Heart right ventricle (tissue), 16 donors: ENCODE measurements at regions not wholly inside any gene's neighbourhood (a gene's known extent, or its start where the extent isn't known, plus 50 kb on each side); places are given as distances from the start of the nearest gene placed in this dataset.

Experiments used
- ATAC-seq, 8 donors: fragments of 200-7000 bp; cut with Tn5 transposase; one replicate each; pipeline ENCODE4 v1.9.1; 2020; ENCODE audit warnings: mild to moderate bottlenecking in 8 of 8, moderate library complexity in 8 of 8, moderate number of reproducible peaks in 1 of 8
- DNase-seq, 2 donors: peaks; one replicate each; pipeline ENCODE4 v3.0.0-alpha.2; 2020
- H3K27ac ChIP-seq, 10 donors: fragments of 200-600 bp; sonication (generic) in 2 of 10; one replicate each; pipeline versions ENCODE4 v1.5.0 to v1.8.0; 2020 to 2022; ENCODE audit warnings: mild to moderate bottlenecking in 3 of 10
- H3K27me3 ChIP-seq, 7 donors: fragments of 200-600 bp; one replicate each; pipeline ENCODE4 v1.8.0; 2021 to 2022; ENCODE audit warnings: mild to moderate bottlenecking in 2 of 7
- H3K36me3 ChIP-seq, 9 donors: fragments of 200-600 bp; sonication (generic) in 1 of 9; one replicate each; pipeline versions ENCODE4 v1.5.0 to v1.8.0; 2020 to 2022; ENCODE audit warnings: mild to moderate bottlenecking in 2 of 9
- H3K4me1 ChIP-seq, 9 donors: fragments of 200-600 bp; sonication (generic) in 1 of 9; one replicate each; pipeline versions ENCODE4 v1.5.0 to v1.8.0; 2020 to 2022; ENCODE audit warnings: mild to moderate bottlenecking in 4 of 9
- H3K4me3 ChIP-seq, 10 donors: fragments of 200-600 bp; sonication (generic) in 2 of 10; one replicate each; pipeline versions ENCODE4 v1.5.0 to v1.8.0; 2020 to 2022; ENCODE audit warnings: mild to moderate bottlenecking in 7 of 10, moderate library complexity in 2 of 10
- H3K9me3 ChIP-seq, 11 donors: fragments of 200-600 bp in 10 of 11; sonication (generic) in 2 of 11; one replicate each; pipeline versions ENCODE4 v1.5.0 to v1.8.0; 2013 to 2022; ENCODE audit warnings: mild to moderate bottlenecking in 2 of 11, control low read depth in 1 of 11, moderate library complexity in 1 of 11
- WGBS, 2 donors: extraction: QIAGEN DNeasy Blood & Tissue Kit; methylation state at CpG; one replicate each; pipeline ENCODE4 v1.1.7; 2013; ENCODE audit warnings: inconsistent platforms in 1 of 2; 5-methylcytosine and 5-hydroxymethylcytosine counted together
- intact Hi-C, 10 donors: fragments of 100-400 bp; cut with DNase I; formaldehyde crosslinking; loops; one replicate each; pipeline versions ENCODE4 v1.11.1 to v1.14.2; 2022
- TF ChIP-seq, protein P1 (sequence below), 9 donors: fragments of 200-600 bp; sonication (generic) in 2 of 9; IDR thresholded peaks; one replicate each; pipeline versions ENCODE4 v1.5.0 to v1.8.0; 2021 to 2022; ENCODE audit warnings: antibody characterized with exemption in 9 of 9, mild to moderate bottlenecking in 5 of 9, moderate library complexity in 1 of 9
- donor health status: Arrhythmogenic right ventricular cardiomyopathy.
- donor health status: ischemic (EF 13 %, LVEDD 7.1; RV severe dilation, severe dysfunction).
- donor health status: healthy with polysubstance abuse.
- donor health status: DM: no; HTN: yes; CAD: no.
- donor health status: DM: no; HTN: no; CAD: no.
- donor health status: ischemic (EF 25% LVEDD 6.9; RV normal size, moderate dysfunction).
- donor health status: ischemic (EF 25% LVEDD 5.7; RV mildly dilated, moderate dysfunction).
- donor health status: healthy.
- donor health status: DM: yes; HTN: yes; CAD: no.
- donor health status: Ischemic cardiomyopathy.
- donor health status: ischemic (EF 35%, LVEDD 5.7; RV mildly dilated, moderate dysfunction).
- donor health status: nonischemic (EF 11% LVEDD 7.7; RV severe dilation, severe dysfunction).
- donor health status: DM: yes; HTN: yes; CAD: no.
- donor health status: PGD.
- donor health status: ischemic (EF 29% LVEDD 5.4; RV normal size, mild dysfunction).
- donor health status: nonischemic (EF 23%, LVEDD 6.1; RV moderate dilation, normal function).

DNA sequence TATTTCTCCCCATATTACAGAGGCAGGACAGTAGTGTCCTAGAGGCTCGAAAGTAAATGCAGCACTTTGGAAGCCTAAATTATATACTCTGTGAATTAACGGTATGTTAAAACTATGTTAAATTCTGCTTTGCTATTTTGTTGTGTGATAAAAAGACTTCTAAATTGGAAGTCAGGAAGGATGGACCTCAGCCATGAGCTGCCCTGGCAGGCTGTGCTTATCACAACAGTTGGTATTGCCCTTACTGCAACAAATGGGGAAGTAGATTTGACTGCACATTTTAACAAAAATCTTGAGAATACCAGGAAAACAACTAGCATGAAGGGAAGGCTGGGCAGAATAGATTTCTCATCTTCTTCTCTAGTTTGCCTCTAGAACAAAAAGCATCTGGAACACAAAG, 706.6 kb downstream of the SI start:
- TF ChIP-seq, protein P1, sequence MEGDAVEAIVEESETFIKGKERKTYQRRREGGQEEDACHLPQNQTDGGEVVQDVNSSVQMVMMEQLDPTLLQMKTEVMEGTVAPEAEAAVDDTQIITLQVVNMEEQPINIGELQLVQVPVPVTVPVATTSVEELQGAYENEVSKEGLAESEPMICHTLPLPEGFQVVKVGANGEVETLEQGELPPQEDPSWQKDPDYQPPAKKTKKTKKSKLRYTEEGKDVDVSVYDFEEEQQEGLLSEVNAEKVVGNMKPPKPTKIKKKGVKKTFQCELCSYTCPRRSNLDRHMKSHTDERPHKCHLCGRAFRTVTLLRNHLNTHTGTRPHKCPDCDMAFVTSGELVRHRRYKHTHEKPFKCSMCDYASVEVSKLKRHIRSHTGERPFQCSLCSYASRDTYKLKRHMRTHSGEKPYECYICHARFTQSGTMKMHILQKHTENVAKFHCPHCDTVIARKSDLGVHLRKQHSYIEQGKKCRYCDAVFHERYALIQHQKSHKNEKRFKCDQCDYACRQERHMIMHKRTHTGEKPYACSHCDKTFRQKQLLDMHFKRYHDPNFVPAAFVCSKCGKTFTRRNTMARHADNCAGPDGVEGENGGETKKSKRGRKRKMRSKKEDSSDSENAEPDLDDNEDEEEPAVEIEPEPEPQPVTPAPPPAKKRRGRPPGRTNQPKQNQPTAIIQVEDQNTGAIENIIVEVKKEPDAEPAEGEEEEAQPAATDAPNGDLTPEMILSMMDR (IDR thresholded peaks at IDR 0.05), result no peak
- H3K27ac ChIP-seq, result no peak overlapping the region
- no peaks in the 10 kb centered on the region for H3K36me3 ChIP-seq
- no peaks in the 10 kb centered on the region for H3K9me3 ChIP-seq
- H3K4me3 ChIP-seq, result no peak overlapping the region
- DNase-seq (no peak), ATAC-seq (no peak)
- H3K27me3 ChIP-seq, result no peaks in the 10 kb centered on the region
- 65 to 69% methylated on average over 2 of the region's 2 CpGs for WGBS, 2 donors
- intact Hi-C loops, result no loop called here
- H3K4me1 ChIP-seq, result no peaks in the 10 kb centered on the region

DNA sequence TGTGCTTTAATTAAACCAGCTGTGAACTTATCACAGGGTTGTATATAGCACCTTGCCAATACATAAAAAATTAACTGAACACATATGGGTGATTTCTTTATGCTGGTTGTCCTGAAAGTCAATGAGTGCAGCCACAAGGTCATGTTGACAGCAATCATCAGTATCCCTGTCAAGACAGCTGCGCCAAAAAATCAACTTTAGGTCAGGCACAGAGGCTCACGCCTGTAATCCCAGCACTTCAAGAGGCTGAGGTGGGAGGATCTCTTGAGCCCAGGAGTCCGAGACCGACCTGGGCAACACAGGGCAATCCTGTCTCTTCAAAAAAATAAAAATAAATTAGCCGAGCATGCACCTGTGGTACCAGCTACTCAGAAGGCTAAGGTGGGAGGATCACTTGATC, 707.3 kb downstream of the SI start:
- H3K27ac ChIP-seq, result no peak overlapping the region
- 47 to 54% methylated on average over 5 of the region's 5 CpGs for WGBS, 2 donors
- DNase-seq, result no peak
- no peaks in the 10 kb centered on the region for H3K27me3 ChIP-seq
- ATAC-seq, result no peak
- TF ChIP-seq, protein P1 (IDR thresholded peaks at IDR 0.05), result no peak
- no peak overlapping the region for H3K4me3 ChIP-seq
- intact Hi-C loops, result no loop called here
- H3K36me3 ChIP-seq, result no peaks in the 10 kb centered on the region
- no peaks in the 10 kb centered on the region for H3K4me1 ChIP-seq
- H3K9me3 ChIP-seq, result no peaks in the 10 kb centered on the region

DNA sequence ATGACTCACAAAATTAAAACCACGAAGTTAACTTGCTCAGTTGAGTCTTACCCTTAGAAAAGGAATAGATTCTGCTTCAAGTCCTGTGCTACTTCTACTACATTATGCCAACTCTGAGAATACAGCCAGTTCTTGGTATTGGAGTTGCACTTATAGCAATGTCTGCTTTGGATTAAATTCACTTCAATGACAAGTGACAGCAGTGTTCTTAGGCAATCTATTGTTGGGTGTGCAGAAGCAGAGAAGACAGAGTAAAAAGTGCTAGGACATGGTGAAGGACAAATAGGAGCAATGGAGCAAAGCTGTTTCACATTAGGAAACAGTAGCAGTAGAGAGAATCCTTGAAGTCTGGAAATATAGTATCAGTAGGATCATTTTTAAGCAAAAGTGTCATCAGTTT, 713.1 kb downstream of the SI start:
- Histone ChIP-seq H3K4me1 (no peaks in the 10 kb centered on the region), H3K9me3 (no peaks in the 10 kb centered on the region), H3K36me3 (no peaks in the 10 kb centered on the region), H3K27me3 (no peaks in the 10 kb centered on the region), H3K27ac (peak overlapping the region in 1 of 10 donors; percentile 73), H3K4me3 (peak overlapping the region in 1 of 10 donors; percentile 36)
- DNase-seq (no peak), ATAC-seq (peak in 4 of 8 donors; percentile 42 to 83 (median 69))
- intact Hi-C loops, result no loop called here
- TF ChIP-seq, protein P1 (IDR thresholded peaks at IDR 0.05), result no peak
- WGBS, 2 donors, result 46 to 53% methylated on average over 1 of the region's 1 CpG

DNA sequence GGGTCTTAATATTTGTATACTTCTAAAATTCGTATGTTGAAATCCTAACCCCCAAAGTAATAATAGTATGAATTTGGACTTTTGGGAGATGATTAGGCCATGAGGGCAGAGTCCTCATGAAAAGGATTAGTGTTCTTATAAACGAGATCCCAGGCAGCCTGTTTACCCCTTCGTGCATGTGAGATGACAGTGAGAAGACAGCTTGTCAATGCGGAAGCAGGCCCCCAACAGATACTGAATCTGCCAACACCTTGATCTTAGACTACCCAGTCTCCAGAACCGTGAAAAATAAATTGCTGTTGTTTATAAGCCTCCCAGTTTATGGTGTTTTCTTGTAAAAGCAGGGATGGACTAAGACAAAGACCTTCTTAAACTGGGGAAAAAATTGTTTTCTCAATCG, 714.2 kb downstream of the SI start:
- TF ChIP-seq, protein P1 (IDR thresholded peaks at IDR 0.05), result no peak

More for the DNA sequence above, 714.2 kb downstream of the SI start:
- Histone ChIP-seq H3K36me3 (no peaks in the 10 kb centered on the region), H3K27ac (peak overlapping the region in 1 of 10 donors; percentile 73), H3K9me3 (no peaks in the 10 kb centered on the region), H3K27me3 (no peaks in the 10 kb centered on the region), H3K4me1 (no peaks in the 10 kb centered on the region), H3K4me3 (peak overlapping the region in 1 of 10 donors; percentile 36)
- WGBS, 2 donors, result 43 to 56% methylated on average over 6 of the region's 6 CpGs
- intact Hi-C loops, result no loop called here
- DNase-seq (no peak), ATAC-seq (no peak)
